ENCODE measurements at regions not wholly inside any gene's neighbourhood (a gene's known extent, or its start where the extent isn't known, plus 50 kb on each side); places are given as distances from the start of the nearest gene placed in this dataset.

DNA sequence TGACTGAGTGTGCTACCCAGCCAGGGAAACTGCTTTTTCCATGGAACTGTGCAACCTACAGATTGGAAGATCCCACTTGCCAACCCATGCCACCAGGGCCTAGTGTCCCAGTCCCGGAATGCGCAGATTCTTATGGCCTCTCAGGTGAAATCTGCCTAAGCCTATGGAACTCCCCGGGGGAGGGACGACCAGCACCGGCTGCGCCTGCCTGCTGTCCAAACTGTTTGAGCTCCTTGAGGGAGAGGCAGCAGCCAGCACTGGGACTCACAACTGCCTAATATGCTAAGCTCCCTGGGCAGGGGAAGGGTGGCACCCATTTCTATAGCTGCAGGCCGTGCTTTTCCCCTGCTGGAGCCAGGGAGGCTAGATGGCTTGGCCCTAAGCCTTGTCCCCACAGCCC is 92.5 kb upstream of the GZMB start:
- peaks cover 17% of the 10 kb centered on the region for H3K9me3 Mint-ChIP-seq (ENCODE audit: unreplicated experiment)
- intact Hi-C loops (cut with micrococcal nuclease), result no loop called here
- H3K36me3 Mint-ChIP-seq (ENCODE audit: insufficient read depth, unreplicated experiment), result no peaks in the 10 kb centered on the region
- H3K27me3 Mint-ChIP-seq (ENCODE audit: insufficient read depth, unreplicated experiment), result no peaks in the 10 kb centered on the region
- no peak for DNase-seq (ENCODE audit: unreplicated experiment)
- ChIA-PET POLR2A (no interaction called here), CTCF (no interaction called here)
- H3K4me3 Mint-ChIP-seq (ENCODE audit: unreplicated experiment), result no peak overlapping the region
- no peak overlapping the region for H3K27ac Mint-ChIP-seq (ENCODE audit: low read depth, unreplicated experiment)
- no TSS peak for BruUV-seq (replicated peaks)
- no peak for TF ChIP-seq CTCF (IDR thresholded peaks at IDR 0.05; ENCODE audit: unreplicated experiment)
- H3K4me1 Mint-ChIP-seq (ENCODE audit: insufficient read depth, unreplicated experiment), result no peaks in the 10 kb centered on the region

DNA sequence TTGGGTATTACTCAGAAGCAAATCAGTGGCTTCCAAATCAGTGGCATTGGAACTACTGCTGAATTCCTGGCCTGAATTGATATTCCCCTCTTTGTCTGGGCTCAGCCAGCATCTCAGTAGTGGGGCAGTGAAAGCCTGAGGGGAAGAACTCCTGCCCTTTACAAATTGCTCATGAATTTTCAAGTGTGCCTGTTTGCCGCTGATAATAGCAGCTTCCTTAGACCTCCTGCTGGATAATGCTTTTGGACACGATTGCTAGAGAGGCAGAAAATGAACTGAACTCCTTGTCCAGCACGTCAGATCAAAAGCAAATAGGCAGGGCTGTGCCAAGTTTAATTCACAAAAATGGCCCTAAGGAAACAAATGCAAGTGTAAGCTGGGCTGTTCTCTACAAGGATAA is 91.3 kb upstream of the GZMB start:
- CTCF ChIA-PET, result interaction anchor here (0.9 to 1.2 kb wide), 2 partner anchors 14 to 15 kb away, joined by 3 read pairs; no protein-coding TSS in a partner anchor
- BruUV-seq (replicated peaks), result no TSS peak
- intact Hi-C loops (cut with micrococcal nuclease), result no loop called here

GRCh38 chr14:24721775-24722174 is 87.8 kb upstream of the GZMB start:
- H3K36me3 Mint-ChIP-seq (ENCODE audit: insufficient read depth, unreplicated experiment), result no peaks in the 10 kb centered on the region
- CTCF ChIA-PET, result interaction anchor here (0.6 to 3.4 kb wide), 4 partner anchors 12 to 554 kb away, joined by 3 to 10 read pairs (median 4); no protein-coding TSS in a partner anchor
- DNase-seq (ENCODE audit: unreplicated experiment), result no peak
- no peak overlapping the region for H3K4me3 Mint-ChIP-seq (ENCODE audit: unreplicated experiment)
- H3K4me1 Mint-ChIP-seq (ENCODE audit: insufficient read depth, unreplicated experiment), result no peaks in the 10 kb centered on the region
- POLR2A ChIA-PET, result no interaction called here
- peaks cover 6% of the 10 kb centered on the region for H3K9me3 Mint-ChIP-seq (ENCODE audit: unreplicated experiment)
- H3K27ac Mint-ChIP-seq (ENCODE audit: low read depth, unreplicated experiment), result no peak overlapping the region
- intact Hi-C loops (cut with micrococcal nuclease), result no loop called here
- H3K27me3 Mint-ChIP-seq (ENCODE audit: insufficient read depth, unreplicated experiment), result peaks cover 7% of the 10 kb centered on the region
- no peak for TF ChIP-seq CTCF (IDR thresholded peaks at IDR 0.05; ENCODE audit: unreplicated experiment)
- BruUV-seq (replicated peaks), result no TSS peak

More for the DNA sequence above, 91.3 kb upstream of the GZMB start:
- Mint-ChIP-seq H3K36me3 (ENCODE audit: insufficient read depth, unreplicated experiment) (no peaks in the 10 kb centered on the region), H3K27ac (ENCODE audit: low read depth, unreplicated experiment) (no peak overlapping the region), H3K9me3 (ENCODE audit: unreplicated experiment) (peaks cover 17% of the 10 kb centered on the region), H3K4me3 (ENCODE audit: unreplicated experiment) (no peak overlapping the region), H3K27me3 (ENCODE audit: insufficient read depth, unreplicated experiment) (no peaks in the 10 kb centered on the region), H3K4me1 (ENCODE audit: insufficient read depth, unreplicated experiment) (no peaks in the 10 kb centered on the region)
- DNase-seq (ENCODE audit: unreplicated experiment), result no peak
- no peak for TF ChIP-seq CTCF (IDR thresholded peaks at IDR 0.05; ENCODE audit: unreplicated experiment)
- POLR2A ChIA-PET, result no interaction called here

GRCh38 chr14:24715239-24715638 is 81.2 kb upstream of the GZMB start:
- ChIA-PET CTCF (no interaction called here), POLR2A (no interaction called here)
- no peak for TF ChIP-seq CTCF (IDR thresholded peaks at IDR 0.05; ENCODE audit: unreplicated experiment)
- no peak for DNase-seq (ENCODE audit: unreplicated experiment)
- no peaks in the 10 kb centered on the region for H3K36me3 Mint-ChIP-seq (ENCODE audit: insufficient read depth, unreplicated experiment)
- no peak overlapping the region for H3K27ac Mint-ChIP-seq (ENCODE audit: low read depth, unreplicated experiment)
- H3K9me3 Mint-ChIP-seq (ENCODE audit: unreplicated experiment), result no peaks in the 10 kb centered on the region
- H3K27me3 Mint-ChIP-seq (ENCODE audit: insufficient read depth, unreplicated experiment), result peaks cover 13% of the 10 kb centered on the region
- H3K4me1 Mint-ChIP-seq (ENCODE audit: insufficient read depth, unreplicated experiment), result no peaks in the 10 kb centered on the region
- intact Hi-C loops (cut with micrococcal nuclease), result no loop called here
- no TSS peak for BruUV-seq (replicated peaks)
- H3K4me3 Mint-ChIP-seq (ENCODE audit: unreplicated experiment), result no peak overlapping the region
